H1 (cell line): ENCODE measurements at regions not wholly inside any gene's neighbourhood (a gene's known extent, or its start where the extent isn't known, plus 50 kb on each side); places are given as distances from the start of the nearest gene placed in this dataset.

Experiments
- CTCF ChIA-PET: fragments of 300-600 bp; sonication (Branson Sonifier 250); formaldehyde crosslinking; loops from one replicate; lab custom pipeline; 2021; ENCODE audit not compliant: partially characterized antibody; lab: Charles Lee
- POLR2A ChIA-PET: fragments of 300-600 bp; sonication (Branson Sonifier 250); formaldehyde crosslinking; loops from one replicate; lab custom pipeline; 2021; ENCODE audit warnings: inconsistent platforms; ENCODE audit not compliant: partially characterized antibody; lab: Charles Lee
- DNase-seq, 2 experiments: peaks; one replicate each; pipeline versions ENCODE4 v3.0.0 to v3.0.0-alpha.2; 2010 to 2022; ENCODE audit warnings: low spot score in 2 of 2, low read depth in 1 of 2, mixed read lengths in 1 of 2
- FAIRE-seq: peaks from 2 replicates; lab custom pipeline; 2011; peaks lifted over from hg19 to GRCh38; lab: Jason Lieb, UNC
- H2AFZ ChIP-seq: 2 replicates; pipeline ENCODE4 v1.8.1; 2012; ENCODE audit warnings: low read length, inconsistent platforms
- H2AK5ac ChIP-seq: 2 replicates; pipeline ENCODE4 v1.6.1; 2013; ENCODE audit warnings: low read depth, low read length
- H2BK120ac ChIP-seq: replicated peaks from 2 replicates; pipeline ENCODE3; 2013; ENCODE audit warnings: low read depth, low read length, inconsistent platforms
- H2BK12ac ChIP-seq: 2 replicates; pipeline ENCODE4 v1.6.1; 2013; ENCODE audit warnings: low read depth, low read length
- H2BK15ac ChIP-seq: 2 replicates; pipeline ENCODE4 v1.6.1; 2013; ENCODE audit warnings: low read length
- H2BK20ac ChIP-seq: 2 replicates; pipeline ENCODE4 v1.6.1; 2013; ENCODE audit warnings: low read length
- H2BK5ac ChIP-seq: 2 replicates; pipeline ENCODE4 v1.6.1; 2013; ENCODE audit warnings: low read depth, low read length
- H3K14ac ChIP-seq: 2 replicates; pipeline ENCODE4 v1.6.1; 2013; ENCODE audit warnings: inconsistent platforms; ENCODE audit not compliant: insufficient read length
- H3K18ac ChIP-seq: 2 replicates; pipeline ENCODE4 v1.6.1; 2013; ENCODE audit warnings: low read length; ENCODE audit errors: extremely low read depth
- H3K23ac ChIP-seq: 2 replicates; pipeline ENCODE4 v1.6.1; 2013; ENCODE audit warnings: inconsistent platforms; ENCODE audit not compliant: insufficient read length
- H3K23me2 ChIP-seq: 2 replicates; pipeline ENCODE4 v1.6.1; 2013; ENCODE audit warnings: low read depth, low read length
- H3K27ac ChIP-seq: 2 replicates; pipeline ENCODE4 v1.6.1; 2011; ENCODE audit warnings: low read depth, low read length, inconsistent platforms
- H3K27me3 ChIP-seq, 4 experiments: replicated peaks in 1 of 4; 1 replicate in 1 of 4; 2 replicates in 3 of 4; pipeline versions ENCODE4 v1.6.1 to v1.8.1; 2011 to 2013; ENCODE audit warnings: low read length in 3 of 4, mild to moderate bottlenecking in 3 of 4, inconsistent platforms in 2 of 4, mixed read lengths in 2 of 4, moderate library complexity in 1 of 4; ENCODE audit not compliant: control insufficient read depth in 3 of 4, insufficient read depth in 3 of 4; ENCODE audit errors: extremely low read depth in 1 of 4
- H3K36me3 ChIP-seq, 4 experiments: 2 replicates each; pipeline versions ENCODE4 v1.6.1 to v1.8.1; 2011 to 2013; ENCODE audit warnings: mild to moderate bottlenecking in 4 of 4, low read length in 3 of 4, moderate library complexity in 2 of 4, control low read depth in 1 of 4, inconsistent platforms in 1 of 4; ENCODE audit not compliant: insufficient read depth in 4 of 4, control insufficient read depth in 2 of 4
- H3K4ac ChIP-seq: replicated peaks from 2 replicates; pipeline ENCODE3; 2013; ENCODE audit warnings: low read length, low read depth, mixed read lengths, inconsistent platforms; ENCODE audit not compliant: insufficient read length
- H3K4me1 ChIP-seq, 4 experiments: replicated peaks in 1 of 4; 1 replicate in 1 of 4; 2 replicates in 3 of 4; pipeline versions ENCODE4 v1.6.1 to v1.8.1; 2011 to 2013; ENCODE audit warnings: low read length in 3 of 4, inconsistent platforms in 2 of 4, mixed read lengths in 1 of 4; ENCODE audit not compliant: insufficient read depth in 4 of 4, control insufficient read depth in 3 of 4
- H3K4me2 ChIP-seq, 2 experiments: 2 replicates each; pipeline versions ENCODE4 v1.6.1 to v1.8.1; 2011 to 2013; ENCODE audit warnings: low read depth in 2 of 2, low read length in 2 of 2, control low read depth in 1 of 2, inconsistent platforms in 1 of 2, mild to moderate bottlenecking in 1 of 2; ENCODE audit not compliant: insufficient read depth in 1 of 2
- H3K4me3 ChIP-seq, 4 experiments: fragments of 200-600, 300-600 bp in 1 of 4; sonication (generic), shearing (Covaris generic), sonication (Bioruptor Twin) in 1 of 4; 2 replicates each; pipeline versions ENCODE4 v1.5.1 to v1.8.1; 2011 to 2016; ENCODE audit warnings: low read length in 4 of 4, low read depth in 3 of 4, control low read depth in 2 of 4, inconsistent platforms in 2 of 4, mild to moderate bottlenecking in 2 of 4, mixed read lengths in 1 of 4, moderate library complexity in 1 of 4; ENCODE audit not compliant: insufficient read depth in 2 of 4; ENCODE audit errors: extremely low read depth in 1 of 4
- H3K56ac ChIP-seq: replicated peaks from 2 replicates; pipeline ENCODE3; 2013; ENCODE audit warnings: low read depth, mild to moderate bottlenecking, mixed read lengths, low read length, inconsistent platforms; ENCODE audit not compliant: insufficient read length
- H3K79me1 ChIP-seq: 2 replicates; pipeline ENCODE4 v1.6.1; 2013; ENCODE audit warnings: low read depth, low read length, control low read depth
- H3K79me2 ChIP-seq, 2 experiments: 2 replicates each; pipeline versions ENCODE4 v1.6.1 to v1.8.1; 2012 to 2013; ENCODE audit warnings: low read length in 2 of 2, mild to moderate bottlenecking in 2 of 2, inconsistent platforms in 1 of 2; ENCODE audit not compliant: insufficient read depth in 2 of 2, control insufficient read depth in 1 of 2
- H3K9ac ChIP-seq, 4 experiments: replicated peaks in 1 of 4; 1 replicate in 1 of 4; 2 replicates in 3 of 4; pipeline versions ENCODE4 v1.6.1 to v1.8.1; 2011 to 2013; ENCODE audit warnings: low read depth in 3 of 4, low read length in 3 of 4, control low read depth in 2 of 4, mild to moderate bottlenecking in 2 of 4, moderate library complexity in 2 of 4, inconsistent platforms in 1 of 4; ENCODE audit errors: extremely low read depth in 1 of 4
- H3K9me3 ChIP-seq, 2 experiments: 2 replicates each; pipeline versions ENCODE4 v1.6.1 to v1.8.1; 2012 to 2013; ENCODE audit warnings: mild to moderate bottlenecking in 2 of 2, moderate library complexity in 2 of 2, control low read depth in 1 of 2, inconsistent platforms in 1 of 2, low read depth in 1 of 2, low read length in 1 of 2, mixed read lengths in 1 of 2; ENCODE audit not compliant: insufficient read depth in 2 of 2
- H4K20me1 ChIP-seq, 2 experiments: replicated peaks in 1 of 2; 2 replicates each; pipeline versions ENCODE3 to v1.8.1; 2011 to 2013; ENCODE audit warnings: inconsistent platforms in 2 of 2, low read length in 2 of 2, mild to moderate bottlenecking in 1 of 2; ENCODE audit not compliant: insufficient read depth in 2 of 2, control insufficient read depth in 1 of 2
- H4K5ac ChIP-seq: 2 replicates; pipeline ENCODE4 v1.6.1; 2013; ENCODE audit warnings: low read length, low read depth, mixed read lengths, inconsistent platforms; ENCODE audit not compliant: insufficient read length
- H4K8ac ChIP-seq: 2 replicates; pipeline ENCODE4 v1.8.0; 2013; ENCODE audit warnings: mild to moderate bottlenecking, moderate library complexity, low read length, inconsistent platforms; ENCODE audit not compliant: insufficient read depth; ENCODE audit errors: extremely low read depth
- H4K91ac ChIP-seq: replicated peaks from 2 replicates; pipeline ENCODE3; 2013; ENCODE audit warnings: low read length, mixed read lengths, inconsistent platforms; ENCODE audit not compliant: insufficient read length
- CBX8 ChIP-seq: fragments of 300-800, 300-1000 bp; sonication (generic); IDR thresholded peaks from 2 replicates; pipeline ENCODE4 v1.7.1; 2016; ENCODE audit warnings: low read depth, low read length, borderline replicate concordance
- CHD1 ChIP-seq: IDR thresholded peaks from 2 replicates; pipeline ENCODE4 v1.6.1; 2012; ENCODE audit warnings: low read depth, low read length, improper control_type of control experiment
- CREB1 ChIP-seq: IDR thresholded peaks from 2 replicates; pipeline ENCODE4 v1.6.1; 2012; ENCODE audit warnings: inconsistent platforms
- CTBP2 ChIP-seq: IDR thresholded peaks from 2 replicates; pipeline ENCODE4 v1.7.0; 2011; ENCODE audit warnings: borderline replicate concordance, mild to moderate bottlenecking, moderate library complexity, mixed read lengths, low read length; ENCODE audit not compliant: insufficient read depth, insufficient read length
- EZH2 ChIP-seq: fragments of 200-600 bp; sonication (generic); IDR thresholded peaks from 2 replicates; pipeline ENCODE4 v1.7.1; 2012; ENCODE audit warnings: low read depth, mild to moderate bottlenecking, moderate library complexity, low read length, inconsistent platforms; ENCODE audit not compliant: severe bottlenecking
- FOSL1 ChIP-seq: IDR thresholded peaks from 2 replicates; pipeline ENCODE4 v1.6.1; 2011; ENCODE audit warnings: mild to moderate bottlenecking, low read depth, low read length, moderate library complexity; ENCODE audit not compliant: insufficient read depth
- GABPA ChIP-seq: IDR thresholded peaks from 2 replicates; pipeline ENCODE4 v1.6.1; 2011; ENCODE audit warnings: mild to moderate bottlenecking, low read length, moderate library complexity, borderline replicate concordance; ENCODE audit not compliant: insufficient read depth
- JUN ChIP-seq: IDR thresholded peaks from 2 replicates; pipeline ENCODE4 v1.6.1; 2011; ENCODE audit warnings: low read depth, mild to moderate bottlenecking, improper control_type of control experiment, low read length
- PHF8 ChIP-seq: fragments of 200-600 bp; sonication (generic); conservative IDR thresholded peaks from 2 replicates; pipeline ENCODE4 v1.7.1; 2012; ENCODE audit warnings: low read depth, mild to moderate bottlenecking, inconsistent platforms, low read length, moderate library complexity
- POLR2AphosphoS5 ChIP-seq: IDR thresholded peaks from 2 replicates; pipeline ENCODE4 v1.6.1; 2011; ENCODE audit warnings: low read depth, low read length
- RAD21 ChIP-seq, 2 experiments: IDR thresholded peaks in 1 of 2; conservative IDR thresholded peaks in 1 of 2; 2 replicates each; pipeline ENCODE4 v1.6.1; 2011; ENCODE audit warnings: low read depth in 2 of 2, low read length in 2 of 2, improper control_type of control experiment in 1 of 2, inconsistent platforms in 1 of 2, mild to moderate bottlenecking in 1 of 2, moderate library complexity in 1 of 2
- SP1 ChIP-seq: IDR thresholded peaks from 2 replicates; pipeline ENCODE4 v1.6.1; 2011; ENCODE audit warnings: low read depth, low read length
- TF ChIP-seq, protein P1 (sequence below): IDR thresholded peaks from 2 replicates; pipeline ENCODE4 v1.6.1; 2011; ENCODE audit warnings: low read depth, mild to moderate bottlenecking, low read length; ENCODE audit not compliant: insufficient read depth

DNA sequence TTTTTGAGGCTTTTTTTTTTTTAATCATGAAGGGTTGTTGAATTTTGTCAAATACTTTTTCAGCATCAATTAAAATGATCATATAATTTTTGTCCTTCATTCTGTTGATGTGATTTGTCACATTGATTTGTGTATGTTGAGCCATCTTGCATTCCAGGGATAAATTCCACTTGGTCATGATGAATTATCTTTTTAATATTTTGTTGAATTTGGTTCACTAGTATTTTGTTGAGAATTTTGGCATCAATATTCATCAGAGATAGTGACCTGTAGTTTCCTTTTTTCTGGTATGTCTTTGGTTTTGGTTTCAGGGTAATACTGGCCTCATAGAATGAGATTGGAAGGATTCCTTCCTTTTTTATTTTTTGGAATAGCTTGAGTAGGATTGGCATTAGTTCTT is 221.9 kb upstream of the ZNF217 start:
- Histone ChIP-seq H2BK15ac (no peak overlapping the region), H3K79me2 (no peaks in the 10 kb centered on the region), H2BK12ac (no peak overlapping the region), H3K9ac (no peak overlapping the region), H2AK5ac (no peak overlapping the region), H2AFZ (no peak overlapping the region), H3K4me1 (0 out of 7 replicates have a peak, but pooled peaks cover 0 to 3% (median 0%) of the 10 kb centered on the region in 4 experiments), H3K56ac (no peak overlapping the region), H3K23me2 (no peaks in the 10 kb centered on the region), H3K79me1 (no peaks in the 10 kb centered on the region), H3K36me3 (no peaks in the 10 kb centered on the region), H3K14ac (no peak overlapping the region), H3K4me3 (no peak overlapping the region), H2BK120ac (no peak overlapping the region), H3K4me2 (no peak overlapping the region), H2BK5ac (no peak overlapping the region), H3K27ac (no peak overlapping the region), H4K91ac (no peak overlapping the region), H4K5ac (no peak overlapping the region), H3K4ac (no peak overlapping the region), H4K8ac (no peak overlapping the region), H3K27me3 (no peaks in the 10 kb centered on the region), H4K20me1 (no peaks in the 10 kb centered on the region), H3K18ac (no peak overlapping the region), H3K23ac (no peak overlapping the region), H3K9me3 (no peaks in the 10 kb centered on the region), H2BK20ac (no peak overlapping the region)
- FAIRE-seq = no peak
- TF ChIP-seq EZH2 (no peak), CHD1 (no peak), CREB1 (no peak), CTBP2 (no peak), GABPA (no peak), RAD21 (IDR thresholded peaks at IDR 0.05 in 1 of 2, conservative IDR thresholded peaks at IDR 0.05 in 1 of 2; ENCODE audit: low read depth in 2 of 2, low read length in 2 of 2) (no peak), SP1 (no peak), FOSL1 (no peak), POLR2AphosphoS5 (no peak), JUN (no peak), PHF8 (no peak), CBX8 (no peak)
- TF ChIP-seq, protein P1, sequence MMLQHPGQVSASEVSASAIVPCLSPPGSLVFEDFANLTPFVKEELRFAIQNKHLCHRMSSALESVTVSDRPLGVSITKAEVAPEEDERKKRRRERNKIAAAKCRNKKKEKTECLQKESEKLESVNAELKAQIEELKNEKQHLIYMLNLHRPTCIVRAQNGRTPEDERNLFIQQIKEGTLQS = no peak
- ChIA-PET POLR2A (no interaction called here), CTCF (interaction anchor here (1.1 kb wide), 1 partner anchor 9 kb away, joined by 4 read pairs; no protein-coding TSS in a partner anchor)
- no peak for DNase-seq
